HFFc6 (cell line): ENCODE measurements at regions not wholly inside any gene's neighbourhood (a gene's known extent, or its start where the extent isn't known, plus 50 kb on each side); places are given as distances from the start of the nearest gene placed in this dataset.

Experiments used
- DNase-seq: peaks from one replicate; pipeline ENCODE4 v3.0.0-alpha.2; 2018
- H3K27ac Mint-ChIP-seq: 2 replicates; pipeline ENCODE4 v1.8.0; 2020; ENCODE audit warnings: mild to moderate bottlenecking, mixed read lengths
- H3K27me3 Mint-ChIP-seq: 2 replicates; pipeline ENCODE4 v1.8.0; 2021; ENCODE audit warnings: mild to moderate bottlenecking, moderate library complexity, mixed read lengths; ENCODE audit not compliant: insufficient read depth
- H3K36me3 Mint-ChIP-seq: 2 replicates; pipeline ENCODE4 v1.8.0; 2021; ENCODE audit warnings: low read depth, mixed read lengths
- H3K4me1 Mint-ChIP-seq: 2 replicates; pipeline ENCODE4 v1.8.0; 2020; ENCODE audit warnings: low read depth, mixed read lengths
- H3K4me3 Mint-ChIP-seq: 2 replicates; pipeline ENCODE4 v1.8.0; 2020; ENCODE audit warnings: mild to moderate bottlenecking, moderate library complexity, mixed read lengths
- H3K9me3 Mint-ChIP-seq: 2 replicates; pipeline ENCODE4 v1.8.0; 2020; ENCODE audit warnings: mild to moderate bottlenecking, mixed read lengths
- TF ChIP-seq, protein P1 (sequence below): fragments of 200-600 bp; sonication (generic); IDR thresholded peaks from 2 replicates; pipeline ENCODE4 v1.5.0; 2021; ENCODE audit warnings: antibody characterized with exemption, mild to moderate bottlenecking

DNA sequence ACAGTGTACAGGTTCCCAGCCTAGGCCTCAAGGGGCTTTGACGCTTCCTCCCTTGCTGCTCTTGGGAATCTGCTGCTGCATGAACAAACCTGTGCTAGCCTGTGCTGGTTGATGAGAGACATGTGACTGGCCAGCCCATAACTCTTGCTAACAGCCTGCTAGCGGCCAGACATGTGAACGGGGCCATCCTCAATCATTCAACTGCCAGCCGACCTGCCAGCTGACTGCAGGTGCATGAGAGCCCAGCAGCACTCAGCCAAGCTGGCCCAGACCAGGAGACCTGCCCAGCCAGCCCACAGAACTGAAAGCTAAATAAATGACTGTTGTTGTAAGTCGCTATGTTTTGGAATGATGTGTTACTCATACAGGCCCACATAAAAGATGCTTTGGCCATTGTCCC, 82.4 kb upstream of the DLG1 start:
- Mint-ChIP-seq H3K4me3 (no peak overlapping the region), H3K36me3 (no peaks in the 10 kb centered on the region), H3K9me3 (no peaks in the 10 kb centered on the region), H3K27me3 (peaks cover 8% of the 10 kb centered on the region), H3K4me1 (peaks cover 16% of the 10 kb centered on the region), H3K27ac (no peak overlapping the region)
- TF ChIP-seq, protein P1, sequence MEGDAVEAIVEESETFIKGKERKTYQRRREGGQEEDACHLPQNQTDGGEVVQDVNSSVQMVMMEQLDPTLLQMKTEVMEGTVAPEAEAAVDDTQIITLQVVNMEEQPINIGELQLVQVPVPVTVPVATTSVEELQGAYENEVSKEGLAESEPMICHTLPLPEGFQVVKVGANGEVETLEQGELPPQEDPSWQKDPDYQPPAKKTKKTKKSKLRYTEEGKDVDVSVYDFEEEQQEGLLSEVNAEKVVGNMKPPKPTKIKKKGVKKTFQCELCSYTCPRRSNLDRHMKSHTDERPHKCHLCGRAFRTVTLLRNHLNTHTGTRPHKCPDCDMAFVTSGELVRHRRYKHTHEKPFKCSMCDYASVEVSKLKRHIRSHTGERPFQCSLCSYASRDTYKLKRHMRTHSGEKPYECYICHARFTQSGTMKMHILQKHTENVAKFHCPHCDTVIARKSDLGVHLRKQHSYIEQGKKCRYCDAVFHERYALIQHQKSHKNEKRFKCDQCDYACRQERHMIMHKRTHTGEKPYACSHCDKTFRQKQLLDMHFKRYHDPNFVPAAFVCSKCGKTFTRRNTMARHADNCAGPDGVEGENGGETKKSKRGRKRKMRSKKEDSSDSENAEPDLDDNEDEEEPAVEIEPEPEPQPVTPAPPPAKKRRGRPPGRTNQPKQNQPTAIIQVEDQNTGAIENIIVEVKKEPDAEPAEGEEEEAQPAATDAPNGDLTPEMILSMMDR, result no peak
- DNase-seq, result no peak

GRCh38 chr3:197378985-197379718, 80.7 kb upstream of the DLG1 start:
- Mint-ChIP-seq H3K4me1 (peaks cover 16% of the 10 kb centered on the region), H3K27me3 (peaks cover 12% of the 10 kb centered on the region), H3K9me3 (no peaks in the 10 kb centered on the region), H3K27ac (peak overlapping the region; percentile 93), H3K4me3 (no peak overlapping the region), H3K36me3 (no peaks in the 10 kb centered on the region)
- no peak for DNase-seq
- TF ChIP-seq, protein P1, result no peak

DNA sequence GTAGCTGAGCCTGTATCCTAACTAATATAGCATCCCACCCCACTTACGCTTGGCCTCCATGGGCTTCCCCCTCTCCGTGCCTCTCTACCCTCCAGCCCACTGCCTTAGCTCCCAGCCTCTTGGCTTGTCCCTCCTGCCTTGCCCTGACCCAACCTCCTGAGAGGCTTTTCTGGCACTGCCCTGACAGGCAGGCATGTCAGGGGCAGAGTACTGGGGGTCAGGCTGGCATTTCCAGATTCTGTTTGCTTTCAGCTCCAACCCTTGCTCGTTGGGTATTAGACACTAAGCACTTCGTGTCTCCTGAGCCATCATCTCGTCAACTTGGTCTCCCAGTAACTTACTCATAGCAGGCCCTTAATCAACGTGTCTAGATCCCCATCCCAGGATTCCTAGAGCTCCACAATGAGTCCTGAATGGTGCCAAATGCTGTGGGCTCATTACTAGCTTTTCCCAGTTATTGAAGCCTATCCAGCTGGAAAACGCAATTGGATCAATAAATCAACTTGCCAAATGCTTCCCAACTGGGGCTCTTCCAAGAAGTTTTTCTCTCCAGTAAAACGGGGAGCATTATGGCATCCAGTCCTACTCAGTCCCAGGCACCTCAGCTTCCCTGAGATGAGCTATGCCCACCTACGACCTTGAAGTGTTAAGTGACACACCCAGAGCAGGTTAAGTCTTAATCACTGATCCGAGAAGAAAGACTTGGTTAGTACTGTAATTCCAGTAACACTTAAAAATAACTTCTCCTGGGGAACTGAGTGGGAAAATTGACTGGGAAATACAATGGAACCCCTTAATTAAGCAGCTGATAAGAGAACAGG, 78.5 kb upstream of the DLG1 start:
- Mint-ChIP-seq H3K27me3 (peaks cover 7% of the 10 kb centered on the region), H3K9me3 (no peaks in the 10 kb centered on the region), H3K4me3 (no peak overlapping the region), H3K27ac (peak overlapping the region; percentile 93; the same call in 1 of the 2 replicates), H3K36me3 (no peaks in the 10 kb centered on the region), H3K4me1 (peaks cover 27% of the 10 kb centered on the region)
- TF ChIP-seq, protein P1, result no peak
- no peak for DNase-seq

DNA sequence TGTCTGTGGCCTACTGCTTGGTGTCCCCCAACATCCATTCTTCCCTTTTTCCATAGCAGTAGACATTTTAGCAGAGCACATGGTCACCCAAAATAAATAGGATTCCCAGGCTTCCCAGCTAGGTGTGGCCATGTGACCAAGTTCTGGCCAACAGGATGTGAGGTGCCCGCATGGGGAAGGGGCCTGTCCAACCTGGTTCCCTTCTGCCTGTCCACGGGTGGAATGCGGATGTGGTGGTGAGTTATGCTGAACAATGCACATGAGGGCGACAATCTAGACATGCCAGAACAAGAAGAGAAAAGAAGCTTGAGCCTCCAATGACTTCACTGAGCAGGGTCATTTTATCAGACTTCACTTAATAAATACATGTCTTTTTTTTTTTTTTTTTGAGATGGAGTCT, 77.6 kb upstream of the DLG1 start:
- H3K4me1 Mint-ChIP-seq, result peaks cover 34% of the 10 kb centered on the region

GRCh38 chr3:197375001-197375441, 76.6 kb upstream of the DLG1 start:
- no peak overlapping the region for H3K27ac Mint-ChIP-seq

More for the DNA sequence above, 77.6 kb upstream of the DLG1 start:
- Mint-ChIP-seq H3K9me3 (no peaks in the 10 kb centered on the region), H3K27me3 (peaks cover 7% of the 10 kb centered on the region), H3K36me3 (no peaks in the 10 kb centered on the region), H3K4me3 (no peak overlapping the region), H3K27ac (no peak overlapping the region)
- TF ChIP-seq, protein P1, result no peak
- no peak for DNase-seq

More at GRCh38 chr3:197375001-197375441, 76.6 kb upstream of the DLG1 start:
- Mint-ChIP-seq H3K36me3 (no peaks in the 10 kb centered on the region), H3K27me3 (peaks cover 7% of the 10 kb centered on the region), H3K4me3 (no peak overlapping the region), H3K9me3 (no peaks in the 10 kb centered on the region), H3K4me1 (peaks cover 43% of the 10 kb centered on the region)
- no peak for DNase-seq
- TF ChIP-seq, protein P1, result no peak
